ENCODE measurements at regions not wholly inside any gene's neighbourhood (a gene's known extent, or its start where the extent isn't known, plus 50 kb on each side); places are given as distances from the start of the nearest gene placed in this dataset.
"Not testable (repeated sequence)": the region's sequence is repeated elsewhere in the genome, so short reads cannot be mapped to it uniquely, and the experiment has no call there.

DNA sequence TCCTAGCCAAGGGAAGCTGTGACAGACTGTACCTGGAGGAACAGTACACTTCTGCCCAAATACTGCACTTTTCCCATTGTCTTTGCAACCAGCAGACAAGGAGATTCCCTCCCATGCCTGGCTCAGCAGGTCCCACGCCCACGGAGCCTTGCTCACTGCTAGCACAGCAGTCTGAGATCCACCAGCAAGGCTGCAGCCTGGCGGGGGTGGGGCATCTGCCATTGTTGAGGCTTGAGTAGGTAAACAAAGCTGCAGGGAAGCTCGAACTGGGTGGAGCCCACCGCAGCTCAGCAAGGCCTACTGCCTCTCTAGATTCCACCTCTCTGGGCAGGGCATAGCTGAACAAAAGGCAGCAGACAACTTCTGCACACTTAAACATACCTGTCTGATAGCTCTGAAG lies 268.9 kb downstream of the OSR1 start:
- not testable (repeated sequence) for DNase-seq

GRCh38 chr2:19086231-19086651 lies 272.2 kb downstream of the OSR1 start:
- no peak for DNase-seq

DNA sequence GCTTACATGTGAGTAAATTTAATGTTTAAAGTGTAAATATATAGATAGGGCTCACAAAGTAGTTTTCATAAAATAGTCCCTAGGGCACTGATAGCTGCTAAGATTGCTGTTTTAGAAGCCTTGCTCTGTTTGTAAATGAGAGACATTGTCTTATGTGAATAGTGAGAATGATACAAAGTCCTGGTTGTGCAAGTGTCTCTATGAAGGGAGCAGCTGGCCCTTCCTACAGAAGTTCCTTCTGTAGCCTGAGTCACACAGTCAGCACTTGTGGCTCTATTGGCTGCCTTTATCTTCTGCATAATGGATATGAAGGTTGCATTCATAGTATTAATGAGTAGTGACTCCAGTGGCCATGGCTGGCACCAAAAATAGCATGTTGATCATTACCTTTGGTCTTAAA lies 279.7 kb downstream of the OSR1 start:
- no peak for DNase-seq

DNA sequence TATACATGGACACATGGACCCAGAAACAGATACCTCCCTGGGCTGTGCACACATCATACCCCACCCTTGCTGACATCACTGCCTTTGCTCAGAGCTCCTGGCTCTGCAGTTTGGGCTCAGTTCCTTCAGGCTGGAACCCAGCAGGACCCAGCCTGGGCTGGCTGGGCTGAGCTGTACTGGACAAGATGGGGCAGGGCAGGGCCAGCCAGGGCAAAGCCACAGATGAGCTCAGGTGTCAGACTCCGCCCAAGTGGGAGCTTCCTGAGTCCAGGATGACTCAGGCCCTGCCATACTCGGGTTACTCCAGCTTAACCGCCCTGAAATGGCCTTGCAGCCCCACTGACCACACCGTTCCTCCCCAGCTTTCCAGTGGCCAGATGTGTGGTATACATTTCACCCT lies 284.9 kb downstream of the OSR1 start:
- no peak for DNase-seq

DNA sequence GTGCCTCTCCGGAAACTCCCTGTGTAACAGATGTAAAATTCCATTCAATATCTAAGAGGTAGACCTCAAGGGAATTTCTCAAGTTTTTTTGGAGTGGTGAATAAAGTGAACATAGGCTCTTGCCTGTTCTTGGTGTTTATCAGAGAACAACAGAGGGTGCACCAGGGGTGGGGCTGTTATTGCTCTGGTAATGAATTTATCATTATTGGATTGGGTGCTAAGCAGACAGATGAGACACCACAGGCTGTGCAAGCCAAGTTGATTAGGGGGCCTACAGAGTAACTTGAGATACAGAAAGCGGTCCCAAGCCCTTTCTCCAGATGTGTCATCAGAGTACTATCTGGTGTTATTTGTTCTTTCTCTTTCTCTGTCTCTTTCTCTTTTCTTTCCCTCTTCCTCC lies 286.3 kb downstream of the OSR1 start:
- no peak for DNase-seq

GRCh38 chr2:19070886-19071285 lies 287.5 kb downstream of the OSR1 start:
- no peak for DNase-seq

GRCh38 chr2:19068206-19068605 lies 290.2 kb downstream of the OSR1 start:
- DNase-seq: no peak

- DNase-seq: no peak
Observed at GRCh38 chr2:19062370-19062769, 296.1 kb downstream of the OSR1 start.

- no peak for DNase-seq
Observed at GRCh38 chr2:19059076-19059475, 299.3 kb downstream of the OSR1 start.

DNA sequence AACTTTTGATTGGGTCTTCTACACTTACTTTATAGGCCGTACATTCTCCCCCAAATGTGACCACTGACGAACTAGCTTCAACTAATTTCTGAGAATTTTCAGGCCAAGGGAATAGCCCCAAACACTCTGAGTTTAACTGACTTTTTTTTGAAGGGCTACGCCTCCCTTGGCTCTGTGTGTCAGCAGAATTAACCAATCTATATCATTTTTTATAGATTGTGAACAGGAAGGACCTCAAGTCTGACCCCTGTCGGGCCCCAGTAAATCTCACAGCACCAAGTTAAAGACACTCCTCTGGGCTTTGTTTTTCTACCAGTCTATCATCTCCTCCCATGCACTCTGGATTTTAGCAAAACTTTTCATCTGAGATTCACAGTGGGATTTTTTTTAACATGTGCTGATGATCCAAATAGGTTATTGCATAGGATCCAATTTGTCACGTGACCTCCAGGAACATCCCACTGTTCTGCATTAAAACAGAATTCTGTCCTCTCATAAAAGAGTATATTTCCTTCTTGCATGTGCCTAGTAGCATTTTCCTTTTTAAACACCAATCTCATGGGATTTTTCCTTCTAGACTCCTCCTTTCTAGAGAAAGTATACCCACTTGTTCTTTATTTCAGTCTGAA lies 307.1 kb downstream of the OSR1 start:
- DNase-seq: no peak

- DNase-seq: no peak
Observed at GRCh38 chr2:19050354-19050753, 308.1 kb downstream of the OSR1 start.

DNA sequence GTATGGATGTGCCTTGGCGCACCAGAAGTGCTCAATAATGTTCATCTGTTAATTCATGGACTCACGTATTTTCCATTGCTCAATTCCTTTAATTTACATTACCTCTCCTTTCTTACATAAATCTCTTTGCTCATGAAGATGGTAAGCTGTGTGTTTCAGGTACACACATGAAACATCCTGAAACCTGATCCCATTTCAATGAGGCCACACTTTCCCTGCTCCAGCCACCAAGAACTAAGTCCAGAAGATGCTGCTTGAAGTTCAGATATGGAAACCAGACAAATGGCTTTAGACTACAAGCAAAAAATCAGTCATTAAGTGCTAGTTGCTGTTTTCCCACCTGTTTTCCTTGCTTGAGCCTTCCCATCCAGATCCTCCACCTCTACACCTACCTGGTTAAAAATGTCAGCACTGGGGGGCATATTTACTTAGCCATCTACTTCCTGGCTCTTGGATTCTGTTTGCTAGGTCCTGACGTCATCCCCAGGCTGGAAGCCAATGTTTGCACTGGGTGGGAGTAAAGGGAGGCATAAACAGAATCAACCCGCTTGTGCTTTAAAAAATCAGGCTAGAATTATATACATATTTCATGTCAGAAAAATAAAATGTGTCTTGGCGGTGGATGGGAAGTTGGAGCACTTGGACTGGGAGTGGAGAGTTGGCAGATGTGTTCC lies 309.7 kb downstream of the OSR1 start:
- no peak for DNase-seq

DNA sequence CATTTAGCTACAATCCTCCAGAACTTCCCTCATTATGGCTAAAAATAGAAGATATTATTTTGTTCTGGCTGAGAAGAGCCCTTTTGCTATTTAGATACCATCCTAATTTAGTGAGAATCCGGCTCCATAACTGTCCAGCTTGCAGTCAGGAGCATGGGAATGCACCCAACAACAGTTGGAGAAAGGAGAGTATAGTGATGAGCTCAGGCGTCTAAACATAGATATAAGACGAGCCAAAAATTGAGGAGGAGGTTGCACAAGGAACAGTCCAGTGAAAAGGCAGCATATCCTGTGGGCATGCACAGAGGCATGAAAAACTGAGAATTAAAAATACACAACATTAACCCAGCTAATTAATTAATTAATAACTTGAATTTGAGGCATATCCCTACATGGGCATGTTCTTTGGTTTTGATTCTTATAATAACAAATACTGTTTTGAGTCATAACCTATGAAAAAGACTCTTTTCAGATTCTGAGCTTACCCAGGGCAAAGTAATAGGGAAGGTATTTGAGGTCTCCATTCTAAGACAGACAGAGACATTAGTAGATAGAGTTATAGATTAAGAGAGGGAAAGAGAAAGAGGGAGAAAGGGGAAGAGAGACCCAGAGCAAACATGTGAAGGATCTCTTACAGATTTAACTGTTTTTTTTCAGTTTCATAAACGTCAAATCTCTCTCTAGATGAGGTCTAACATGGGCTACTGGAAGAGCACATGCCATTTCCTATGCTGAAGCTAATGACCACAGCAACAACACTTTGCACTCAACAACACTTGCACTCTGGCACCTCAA lies 311.2 kb downstream of the OSR1 start:
- DNase-seq: no peak

DNA sequence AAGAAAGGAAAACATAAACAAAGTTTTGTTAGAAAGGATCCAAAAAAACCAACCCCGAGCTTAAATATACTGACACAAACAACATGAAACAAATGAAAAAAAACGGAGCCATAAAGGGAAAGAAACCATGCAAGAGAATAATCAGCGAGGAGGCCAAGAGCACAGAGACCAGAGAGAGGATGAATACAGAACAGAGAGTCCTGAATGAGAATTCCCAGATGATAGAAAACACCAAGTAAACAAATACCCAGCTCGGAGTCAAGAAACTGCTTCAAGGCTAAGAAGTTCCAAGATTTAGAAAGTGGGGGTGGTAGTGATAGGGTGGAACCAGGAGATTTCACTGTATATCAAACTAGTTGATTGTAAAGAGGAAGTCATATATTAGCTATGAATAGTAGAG lies 313.3 kb downstream of the OSR1 start:
- no peak for DNase-seq

- DNase-seq: no peak
Observed at GRCh38 chr2:19043893-19044292, 314.5 kb downstream of the OSR1 start.

DNA sequence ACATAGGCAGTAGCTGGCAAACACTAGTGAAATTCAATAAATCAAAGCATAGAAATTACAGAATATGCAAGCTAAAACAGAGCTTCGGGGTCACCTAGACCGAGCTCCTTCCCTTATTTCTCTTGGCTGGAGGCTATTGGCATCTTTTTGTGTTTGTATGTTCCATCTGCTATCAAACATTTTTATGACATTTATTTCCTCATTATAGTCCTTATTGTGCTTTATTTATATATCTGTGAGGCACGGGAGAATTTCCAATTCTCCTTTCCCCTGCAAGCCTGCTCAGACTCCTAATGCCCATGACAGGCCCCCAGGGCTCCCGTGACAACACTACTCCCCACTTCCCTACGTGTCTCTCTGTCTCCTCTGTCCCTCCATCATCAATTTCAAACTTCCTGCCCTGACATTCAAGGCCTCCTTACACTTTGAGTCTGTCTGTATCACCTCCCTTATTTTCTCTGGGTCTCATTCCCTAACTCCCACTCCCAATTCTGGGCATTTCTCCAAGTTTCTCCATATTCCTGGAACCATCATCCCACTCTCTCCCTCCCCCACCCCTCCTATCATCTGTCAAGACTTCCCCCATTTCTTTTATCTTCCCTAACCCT lies 316.9 kb downstream of the OSR1 start:
- no peak for DNase-seq

DNA sequence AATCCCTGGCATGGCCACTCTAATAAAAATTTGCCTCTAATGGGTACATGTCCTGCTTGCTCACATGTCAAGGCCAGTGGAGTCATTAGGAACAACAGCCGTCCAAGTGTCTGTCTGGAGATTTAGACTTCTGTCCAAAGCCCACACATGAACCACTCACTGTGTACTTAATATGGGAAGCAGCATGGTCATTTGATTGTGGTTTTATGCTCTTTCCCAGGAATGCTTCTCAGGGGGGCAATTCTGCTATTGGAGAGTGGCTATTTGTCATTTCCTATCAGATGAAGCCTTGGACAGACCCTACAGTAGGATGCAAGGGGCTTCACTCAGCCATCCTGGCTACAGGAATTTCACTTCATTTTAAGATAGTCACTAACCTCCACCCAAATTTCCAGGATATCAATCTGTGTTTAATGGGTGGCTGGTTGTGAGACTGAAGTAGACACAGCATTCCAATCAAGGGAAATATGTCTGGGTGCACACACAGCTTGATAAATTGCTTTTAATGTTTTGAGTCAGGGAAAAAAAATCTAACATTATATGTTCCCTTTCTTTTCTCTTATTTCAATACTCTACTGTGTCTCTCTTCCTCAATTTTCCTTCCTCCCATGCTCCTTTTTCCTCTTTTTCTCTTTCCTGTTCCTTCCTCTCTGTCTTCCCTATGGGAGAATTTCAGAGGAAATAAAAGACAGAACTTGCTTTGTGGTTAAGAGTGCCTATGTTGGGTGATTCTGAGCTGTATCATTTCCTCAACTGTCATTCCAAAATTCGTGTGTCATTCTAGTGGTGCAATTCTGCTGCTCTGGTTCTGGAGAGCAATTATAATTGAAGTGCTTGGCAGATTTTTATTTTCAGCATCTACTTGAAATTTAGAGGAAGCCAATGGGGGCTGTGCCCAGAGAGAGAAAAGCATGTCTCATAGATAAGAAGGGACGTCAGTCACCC lies 320.1 kb downstream of the OSR1 start:
- no peak for DNase-seq

- DNase-seq: no peak
Observed at GRCh38 chr2:19036091-19036490, 322.3 kb downstream of the OSR1 start.

DNA sequence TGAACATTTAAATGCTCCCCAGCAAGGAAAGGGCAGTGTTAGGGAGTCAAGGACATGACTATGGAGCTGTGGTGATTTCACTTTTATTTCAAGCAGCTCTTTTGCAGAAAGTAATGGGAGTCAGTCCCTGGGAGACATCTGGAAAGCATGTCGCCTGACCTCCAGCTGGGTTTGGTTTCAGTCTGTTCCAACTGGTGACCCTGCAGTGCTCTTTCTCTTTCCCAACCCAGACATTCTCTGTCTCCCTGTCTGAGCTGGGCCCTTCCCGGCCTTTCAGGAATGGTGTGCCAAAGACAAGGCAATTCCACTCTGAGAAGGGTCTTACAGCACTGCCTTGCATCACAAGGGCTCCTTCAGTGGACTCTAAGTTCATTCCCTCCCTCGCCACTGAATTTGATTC lies 323.2 kb downstream of the OSR1 start:
- DNase-seq: no peak

DNA sequence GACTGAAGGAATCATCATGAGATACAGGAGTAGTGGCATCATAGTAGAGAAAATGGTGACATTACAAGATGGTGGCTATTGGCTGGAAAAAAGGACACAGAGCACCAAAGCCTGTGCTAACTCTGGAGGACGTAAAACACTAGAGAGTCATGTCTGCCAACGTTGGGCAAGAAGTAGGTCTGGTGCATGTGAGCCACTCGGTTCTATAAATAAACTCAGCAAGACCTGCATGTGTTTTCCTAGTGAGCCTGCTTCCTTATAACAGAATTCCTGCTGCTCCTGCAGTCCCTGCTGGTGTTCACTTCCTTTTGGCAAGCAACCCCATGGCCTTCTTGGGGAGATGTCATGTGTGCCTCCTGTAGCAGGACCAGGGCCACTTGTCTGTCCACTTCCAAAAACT lies 325.2 kb downstream of the OSR1 start:
- no peak for DNase-seq

GRCh38 chr2:19031642-19032041 lies 326.8 kb downstream of the OSR1 start:
- no peak for DNase-seq

- DNase-seq: no peak
Observed at GRCh38 chr2:19029655-19030054, 328.8 kb downstream of the OSR1 start.
